Left ventricle myocardium inferior (tissue), 1 donor: ENCODE measurements at regions not wholly inside any gene's neighbourhood (a gene's known extent, or its start where the extent isn't known, plus 50 kb on each side); places are given as distances from the start of the nearest gene placed in this dataset.

Experiments used
- DNase-seq: peaks from one replicate; pipeline ENCODE4 v3.0.0-alpha.2; 2020
- H3K27ac ChIP-seq: fragments of 200-600 bp; replicated peaks from 2 replicates; pipeline ENCODE4 v1.8.0; 2021
- H3K27me3 ChIP-seq: fragments of 200-600 bp; 2 replicates; pipeline ENCODE4 v1.8.0; 2021; ENCODE audit warnings: low read depth
- H3K36me3 ChIP-seq: fragments of 200-600 bp; 2 replicates; pipeline ENCODE4 v1.8.0; 2021
- H3K4me1 ChIP-seq: fragments of 200-600 bp; 2 replicates; pipeline ENCODE4 v1.8.0; 2021
- H3K4me3 ChIP-seq: fragments of 200-600 bp; 2 replicates; pipeline ENCODE4 v1.8.0; 2021; ENCODE audit warnings: mild to moderate bottlenecking, moderate library complexity
- H3K9me3 ChIP-seq: fragments of 200-600 bp; replicated peaks from 2 replicates; pipeline ENCODE4 v1.8.0; 2021
- intact Hi-C: fragments of 100-400 bp; cut with micrococcal nuclease; formaldehyde crosslinking; loops from one replicate; pipeline ENCODE4 v1.11.0; 2022
- TF ChIP-seq, protein P1 (sequence below): fragments of 200-600 bp; IDR thresholded peaks from 2 replicates; pipeline ENCODE4 v1.8.0; 2021; ENCODE audit warnings: antibody characterized with exemption, mild to moderate bottlenecking, borderline replicate concordance
- donor health status: DM: no; HTN: yes; CAD: no; lungs with severe emphysema.

DNA sequence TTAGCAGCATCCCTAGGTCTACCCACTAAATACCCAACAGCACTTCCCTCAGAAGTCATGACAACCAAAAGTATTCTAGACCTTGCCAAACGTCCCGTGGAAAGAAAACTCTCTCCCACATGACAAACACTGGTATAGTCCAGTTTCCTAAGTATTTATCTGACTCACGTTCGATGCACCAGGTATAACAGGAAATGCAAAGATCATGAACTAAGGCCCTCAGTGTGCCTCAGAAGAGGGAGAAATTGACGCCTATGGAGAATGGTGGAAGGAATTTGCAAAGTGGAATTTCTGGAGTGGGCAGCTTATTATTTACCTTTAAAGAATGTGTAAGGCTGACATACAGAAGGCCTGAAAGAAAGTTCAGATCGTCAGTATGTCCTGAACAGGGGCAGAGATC is 523.6 kb upstream of the DAB1 start:
- intact Hi-C loops, result no loop called here
- Histone ChIP-seq H3K4me1 (no peaks in the 10 kb centered on the region), H3K27me3 (no peaks in the 10 kb centered on the region), H3K36me3 (no peaks in the 10 kb centered on the region), H3K27ac (no peak overlapping the region), H3K9me3 (peaks cover 2% of the 10 kb centered on the region), H3K4me3 (no peak overlapping the region)
- TF ChIP-seq, protein P1, sequence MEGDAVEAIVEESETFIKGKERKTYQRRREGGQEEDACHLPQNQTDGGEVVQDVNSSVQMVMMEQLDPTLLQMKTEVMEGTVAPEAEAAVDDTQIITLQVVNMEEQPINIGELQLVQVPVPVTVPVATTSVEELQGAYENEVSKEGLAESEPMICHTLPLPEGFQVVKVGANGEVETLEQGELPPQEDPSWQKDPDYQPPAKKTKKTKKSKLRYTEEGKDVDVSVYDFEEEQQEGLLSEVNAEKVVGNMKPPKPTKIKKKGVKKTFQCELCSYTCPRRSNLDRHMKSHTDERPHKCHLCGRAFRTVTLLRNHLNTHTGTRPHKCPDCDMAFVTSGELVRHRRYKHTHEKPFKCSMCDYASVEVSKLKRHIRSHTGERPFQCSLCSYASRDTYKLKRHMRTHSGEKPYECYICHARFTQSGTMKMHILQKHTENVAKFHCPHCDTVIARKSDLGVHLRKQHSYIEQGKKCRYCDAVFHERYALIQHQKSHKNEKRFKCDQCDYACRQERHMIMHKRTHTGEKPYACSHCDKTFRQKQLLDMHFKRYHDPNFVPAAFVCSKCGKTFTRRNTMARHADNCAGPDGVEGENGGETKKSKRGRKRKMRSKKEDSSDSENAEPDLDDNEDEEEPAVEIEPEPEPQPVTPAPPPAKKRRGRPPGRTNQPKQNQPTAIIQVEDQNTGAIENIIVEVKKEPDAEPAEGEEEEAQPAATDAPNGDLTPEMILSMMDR, result no peak
- DNase-seq, result no peak

DNA sequence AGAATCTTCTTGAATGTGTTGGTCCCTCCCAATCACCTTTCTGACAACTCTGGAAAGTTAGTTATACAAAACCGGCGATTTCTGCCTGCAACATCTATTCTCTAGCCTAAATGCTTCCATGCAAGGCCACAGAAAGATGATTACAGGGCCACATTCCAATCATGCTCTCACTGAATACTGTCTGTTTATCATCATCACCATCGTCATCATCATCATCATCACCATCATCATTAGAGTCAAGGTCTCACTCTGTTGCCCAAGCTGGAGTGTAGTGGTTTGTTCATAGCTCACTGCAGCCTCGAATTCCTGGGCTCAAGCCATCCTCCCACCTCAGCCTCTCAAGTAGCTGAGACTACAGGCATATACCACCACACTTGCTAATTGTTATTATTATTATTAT is 521.2 kb upstream of the DAB1 start:
- Histone ChIP-seq H3K27ac (no peak overlapping the region), H3K9me3 (peaks cover 4% of the 10 kb centered on the region), H3K4me1 (no peaks in the 10 kb centered on the region), H3K36me3 (no peaks in the 10 kb centered on the region), H3K4me3 (no peak overlapping the region), H3K27me3 (no peaks in the 10 kb centered on the region)
- DNase-seq, result no peak
- intact Hi-C loops, result no loop called here
- TF ChIP-seq, protein P1, result no peak

DNA sequence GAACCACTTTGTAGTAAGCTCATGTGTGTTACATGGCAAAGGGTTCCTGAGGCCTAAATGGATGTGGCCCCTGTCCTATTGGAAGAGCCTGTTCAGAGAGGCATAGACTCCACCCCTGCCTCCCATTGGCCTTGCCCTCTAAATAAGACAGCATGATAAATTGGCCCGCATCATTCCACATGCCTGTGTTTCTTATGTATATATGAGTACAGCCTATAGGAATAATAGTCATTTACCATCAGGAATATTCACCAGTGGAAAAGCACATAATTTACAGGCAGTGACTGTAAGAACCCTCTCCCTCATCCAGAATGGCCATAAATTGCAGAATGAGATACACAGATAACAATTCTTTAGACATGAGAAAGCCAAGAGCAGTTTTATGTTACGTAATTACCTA is 519.5 kb upstream of the DAB1 start:
- Histone ChIP-seq H3K27ac (no peak overlapping the region), H3K4me3 (no peak overlapping the region), H3K27me3 (no peaks in the 10 kb centered on the region), H3K9me3 (peaks cover 11% of the 10 kb centered on the region), H3K4me1 (no peaks in the 10 kb centered on the region), H3K36me3 (no peaks in the 10 kb centered on the region)
- intact Hi-C loops, result no loop called here
- TF ChIP-seq, protein P1, result no peak
- DNase-seq, result no peak

DNA sequence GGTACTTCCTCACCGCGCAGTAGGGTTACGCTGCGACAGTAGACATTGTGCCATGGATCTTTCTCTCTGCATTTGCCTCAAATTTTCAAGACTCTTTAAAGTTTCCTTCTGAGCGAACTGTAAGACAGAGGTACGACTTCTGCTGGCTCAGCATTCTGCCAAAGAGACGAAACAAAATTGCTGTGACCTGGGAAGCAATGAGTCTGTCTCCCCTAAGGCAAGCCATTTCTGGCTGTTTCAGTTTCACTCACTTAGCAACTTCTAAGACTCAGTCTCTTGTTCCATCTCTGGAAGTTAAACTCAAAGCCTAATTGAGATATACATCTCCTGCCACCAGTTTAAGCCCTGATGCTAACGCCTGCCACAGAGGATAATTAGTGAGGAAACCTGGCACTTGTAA is 510.9 kb upstream of the DAB1 start:
- TF ChIP-seq, protein P1, result no peak
- Histone ChIP-seq H3K36me3 (no peaks in the 10 kb centered on the region), H3K27me3 (peaks cover 7% of the 10 kb centered on the region), H3K4me3 (no peak overlapping the region), H3K9me3 (peaks cover 7% of the 10 kb centered on the region), H3K4me1 (no peaks in the 10 kb centered on the region), H3K27ac (no peak overlapping the region)
- no peak for DNase-seq
- intact Hi-C loops, result no loop called here

DNA sequence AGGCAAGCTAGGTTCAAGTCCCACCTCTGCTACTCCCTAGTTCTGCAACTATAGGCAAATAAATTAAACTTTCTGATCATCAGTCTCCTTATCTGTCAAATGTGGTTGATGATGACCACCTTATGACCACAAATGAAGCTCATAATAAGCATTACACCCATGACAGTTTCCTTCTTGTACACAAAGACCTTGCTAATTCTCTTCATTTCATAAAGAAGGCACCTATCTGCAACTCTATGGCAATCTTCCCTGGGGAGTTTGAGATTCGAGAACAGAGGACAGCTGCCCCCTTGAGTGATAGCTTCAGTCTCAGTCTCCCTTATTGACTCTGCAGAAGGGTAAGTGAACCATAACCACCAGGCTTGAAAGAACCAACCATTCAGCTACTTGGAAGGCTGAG is 503.1 kb upstream of the DAB1 start:
- DNase-seq, result no peak
- Histone ChIP-seq H3K36me3 (no peaks in the 10 kb centered on the region), H3K4me3 (no peak overlapping the region), H3K27ac (no peak overlapping the region), H3K9me3 (no peaks in the 10 kb centered on the region), H3K4me1 (no peaks in the 10 kb centered on the region), H3K27me3 (no peaks in the 10 kb centered on the region)
- intact Hi-C loops, result no loop called here
- TF ChIP-seq, protein P1, result no peak

DNA sequence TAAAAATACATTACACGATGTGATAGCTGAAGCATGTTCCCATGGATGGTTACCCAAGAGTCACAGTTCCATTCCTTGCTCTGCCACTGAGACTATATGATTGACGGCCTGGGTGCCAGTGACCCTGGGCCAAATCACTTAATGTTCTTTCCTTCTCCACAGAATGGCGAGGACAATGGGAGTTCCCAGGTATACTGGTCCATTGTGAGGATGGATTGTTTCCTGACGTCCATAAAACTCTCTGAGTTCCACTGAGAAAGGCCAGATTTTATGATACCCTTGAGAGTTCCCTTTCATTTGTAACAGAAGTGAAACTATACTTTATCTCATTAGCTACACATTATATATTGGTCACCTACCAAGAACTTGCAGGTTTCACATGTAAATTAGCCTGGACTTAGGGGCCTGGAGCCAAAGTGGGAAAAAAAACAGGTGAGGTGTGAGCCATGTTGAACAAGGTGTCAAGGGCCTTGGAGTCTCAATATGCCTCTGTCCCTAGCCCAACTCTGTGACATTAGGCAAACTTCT is 502.2 kb upstream of the DAB1 start:
- H3K4me1 ChIP-seq, result no peaks in the 10 kb centered on the region
- no peaks in the 10 kb centered on the region for H3K36me3 ChIP-seq
- intact Hi-C loops, result no loop called here
- H3K4me3 ChIP-seq, result no peak overlapping the region
- H3K27ac ChIP-seq, result no peak overlapping the region
- TF ChIP-seq, protein P1, result no peak
- H3K9me3 ChIP-seq, result no peaks in the 10 kb centered on the region
- DNase-seq, result no peak
- no peaks in the 10 kb centered on the region for H3K27me3 ChIP-seq
